GM18867 (cell line): ENCODE measurements at regions not wholly inside any gene's neighbourhood (a gene's known extent, or its start where the extent isn't known, plus 50 kb on each side); places are given as distances from the start of the nearest gene placed in this dataset.

Source experiments
- ATAC-seq: cut with Tn5 transposase; IDR thresholded peaks from one replicate; pipeline ENCODE4 v1.9.1; 2021; ENCODE audit warnings: mild to moderate bottlenecking, moderate library complexity; ENCODE audit not compliant: unreplicated experiment

DNA sequence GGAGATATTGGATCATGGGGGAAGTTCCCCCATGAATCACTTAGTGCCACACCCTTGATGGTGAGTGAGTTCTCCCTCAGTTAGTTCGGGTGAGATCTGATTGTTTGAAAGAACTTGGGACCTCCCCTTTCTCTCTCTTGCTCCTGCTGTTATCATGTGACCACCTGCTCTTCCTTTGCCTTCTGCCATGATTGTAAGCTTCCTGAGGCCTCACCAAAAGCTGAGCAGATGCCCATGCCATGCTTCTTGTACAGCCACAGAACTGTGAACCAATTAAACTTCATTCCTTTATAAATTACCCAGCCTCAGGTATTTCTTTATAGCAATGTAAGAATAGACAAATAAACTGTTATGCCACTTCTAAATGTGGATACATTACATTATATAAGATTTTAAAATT is 686.7 kb upstream of the MARCKS start:
- ATAC-seq: no peak

DNA sequence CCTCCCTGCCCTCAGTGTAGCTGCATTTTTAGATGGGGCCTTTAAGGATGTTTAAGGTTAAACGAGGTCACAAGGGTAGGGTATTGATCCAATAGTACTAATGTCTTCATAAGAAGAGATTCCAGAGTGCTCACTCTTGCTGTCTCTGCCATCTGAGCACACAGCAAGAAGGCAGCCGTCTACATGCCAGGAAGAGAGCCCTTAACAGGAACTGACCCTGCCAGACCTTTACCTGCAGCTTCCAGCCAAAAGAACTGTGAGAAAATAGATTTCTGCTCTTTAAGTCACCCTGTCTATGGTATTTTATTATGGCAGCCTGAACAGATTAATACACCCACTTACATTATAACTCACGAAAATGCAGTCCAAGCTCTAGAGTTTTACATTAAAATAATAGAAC is 685.3 kb upstream of the MARCKS start:
- ATAC-seq: no peak

DNA sequence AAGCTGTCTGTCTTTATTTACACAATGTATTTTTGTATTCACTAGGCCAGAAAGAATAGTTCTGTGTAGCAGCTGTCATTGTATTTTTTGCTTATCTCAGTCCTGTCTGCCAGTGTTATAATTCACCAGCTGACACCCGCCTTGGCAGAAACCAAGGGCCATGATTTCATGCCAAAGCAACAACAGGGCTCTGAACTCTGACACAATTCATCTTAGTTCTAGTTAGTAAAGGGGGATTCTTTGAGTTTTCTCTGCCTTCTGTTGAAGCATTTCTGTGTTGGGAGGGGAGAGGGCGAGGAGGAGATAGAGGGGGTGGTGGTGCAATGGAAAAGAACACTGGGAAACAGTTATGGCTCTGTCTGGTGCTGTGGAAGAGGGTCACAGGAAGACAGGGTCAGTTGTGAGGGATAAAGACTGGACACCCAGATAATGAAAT is 684.6 kb upstream of the MARCKS start:
- no peak for ATAC-seq

DNA sequence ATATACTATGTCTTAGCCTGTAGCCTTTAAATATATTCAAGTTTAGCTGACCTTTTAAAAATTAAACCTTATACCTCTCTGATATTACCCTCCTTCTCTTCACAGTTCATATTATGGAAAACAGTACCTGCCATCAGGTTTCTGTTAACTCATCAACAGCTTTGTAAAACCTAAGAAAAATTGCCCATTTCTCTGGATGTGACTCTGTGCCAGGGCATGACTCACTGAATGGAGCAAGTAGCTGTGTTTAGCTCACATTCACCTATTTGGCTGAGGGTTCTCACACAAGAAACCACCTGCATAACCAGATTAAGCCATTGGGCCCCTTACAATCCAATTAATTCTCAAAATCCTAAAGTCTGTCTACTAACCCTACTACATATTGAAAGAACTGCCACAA is 678.8 kb upstream of the MARCKS start:
- no peak for ATAC-seq

DNA sequence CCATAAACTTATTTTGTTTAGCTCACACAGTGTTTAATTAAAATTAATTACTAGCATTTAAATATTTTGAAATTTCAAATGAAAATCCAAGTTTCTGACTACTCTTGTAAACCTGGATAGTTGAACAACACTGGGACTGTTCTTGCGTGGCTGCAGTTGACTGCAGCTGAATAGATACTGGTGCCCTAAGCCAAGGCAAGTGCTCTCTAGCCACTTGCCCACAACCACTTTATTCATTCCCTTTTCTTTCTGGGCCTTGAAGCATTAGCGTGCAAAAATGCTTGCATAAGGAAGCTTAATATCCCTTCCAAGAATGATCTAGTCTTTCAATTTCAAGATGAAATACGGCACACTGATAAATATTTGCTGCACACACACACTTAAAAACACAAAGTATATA is 676.0 kb upstream of the MARCKS start:
- ATAC-seq: no peak

DNA sequence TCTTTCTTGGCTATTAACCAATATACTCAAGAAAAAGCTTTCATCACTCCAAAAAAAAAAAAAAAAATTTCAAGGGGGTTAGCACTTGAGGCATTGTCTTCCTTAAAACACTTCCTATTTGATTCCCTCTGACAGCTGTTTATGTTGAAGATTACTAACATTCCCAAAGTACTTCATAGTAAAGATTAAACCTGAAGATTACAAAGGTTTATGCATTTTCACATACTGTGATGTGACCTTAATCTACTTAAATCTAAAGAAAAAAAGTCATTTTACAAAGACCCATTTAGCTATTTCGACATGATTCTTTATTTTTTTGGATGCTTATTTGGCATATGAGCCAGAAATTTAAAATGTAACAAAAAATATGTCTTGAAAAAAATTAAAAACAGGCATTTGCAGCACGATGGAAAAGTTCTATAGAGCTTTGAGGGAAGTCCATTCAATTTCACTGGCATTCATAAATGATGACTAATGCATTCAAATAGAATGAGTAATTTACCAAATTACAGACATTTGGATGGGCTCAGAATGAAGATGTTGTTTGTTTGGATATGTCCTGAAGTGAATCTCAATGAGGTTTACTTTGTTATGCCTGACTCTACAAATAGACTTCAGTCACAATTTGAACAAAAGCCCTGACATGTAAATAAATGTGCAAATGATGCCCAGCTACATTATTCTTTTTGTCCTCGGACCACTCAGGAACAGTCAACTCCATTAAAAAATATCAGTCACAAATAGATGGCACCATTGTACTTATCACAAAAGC is 674.6 kb upstream of the MARCKS start:
- no peak for ATAC-seq

DNA sequence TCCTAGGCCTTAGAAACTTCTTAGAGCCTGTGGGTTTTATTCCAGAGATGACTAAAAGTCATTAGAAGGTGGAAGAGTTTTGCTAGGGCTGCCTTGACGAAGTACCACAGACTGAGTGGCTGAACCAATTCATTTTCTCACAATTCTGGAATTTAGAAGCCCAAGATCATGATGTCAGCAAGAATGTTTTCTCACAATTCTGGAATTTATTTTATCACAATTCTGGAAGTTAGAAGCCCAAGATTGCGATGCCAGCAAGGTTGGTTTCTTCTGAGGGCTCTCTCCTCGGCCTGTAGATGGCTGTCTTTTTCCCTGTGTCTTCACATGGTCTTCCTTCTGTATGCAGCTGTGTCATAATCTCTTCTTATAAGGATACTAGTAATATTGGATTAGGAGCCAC is 672.9 kb upstream of the MARCKS start:
- no peak for ATAC-seq

DNA sequence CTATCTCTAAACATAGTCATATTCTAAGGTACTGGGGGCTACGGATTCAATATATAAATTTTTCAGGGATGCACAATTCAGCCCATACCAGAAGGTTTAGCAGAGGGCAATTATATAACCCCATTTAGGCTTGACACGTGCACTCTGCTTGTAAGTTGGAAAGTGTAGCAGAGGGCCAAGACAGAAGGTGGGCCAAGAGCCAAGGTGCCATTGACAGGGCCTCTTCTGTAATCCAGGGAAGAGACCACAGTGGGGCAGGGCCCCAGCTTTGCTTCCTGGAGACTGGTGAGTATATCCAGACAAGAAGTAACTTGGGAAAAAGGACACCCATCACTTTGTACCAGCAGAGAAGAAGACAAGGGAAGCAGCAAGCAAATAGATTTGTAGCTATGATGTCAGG is 672.4 kb upstream of the MARCKS start:
- no peak for ATAC-seq

DNA sequence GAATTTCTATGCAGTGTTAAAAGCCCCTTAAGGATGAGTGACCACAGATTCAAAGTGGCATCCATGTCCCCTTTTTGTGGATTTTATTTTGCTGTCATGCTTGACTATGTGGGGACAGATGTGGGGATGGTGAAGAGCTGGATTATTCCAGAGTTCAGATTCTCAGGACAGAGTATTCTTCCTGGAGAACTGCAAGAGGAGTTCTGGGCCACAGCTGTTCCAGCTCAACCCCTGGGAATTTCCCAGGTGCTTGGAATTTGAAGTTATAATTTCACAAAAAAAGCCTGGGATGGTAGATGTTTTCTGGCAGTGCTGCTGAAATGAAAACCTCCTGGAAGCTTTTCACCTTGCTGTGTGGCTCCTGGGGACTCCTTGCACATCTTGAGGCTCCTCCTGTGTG is 671.8 kb upstream of the MARCKS start:
- no peak for ATAC-seq

DNA sequence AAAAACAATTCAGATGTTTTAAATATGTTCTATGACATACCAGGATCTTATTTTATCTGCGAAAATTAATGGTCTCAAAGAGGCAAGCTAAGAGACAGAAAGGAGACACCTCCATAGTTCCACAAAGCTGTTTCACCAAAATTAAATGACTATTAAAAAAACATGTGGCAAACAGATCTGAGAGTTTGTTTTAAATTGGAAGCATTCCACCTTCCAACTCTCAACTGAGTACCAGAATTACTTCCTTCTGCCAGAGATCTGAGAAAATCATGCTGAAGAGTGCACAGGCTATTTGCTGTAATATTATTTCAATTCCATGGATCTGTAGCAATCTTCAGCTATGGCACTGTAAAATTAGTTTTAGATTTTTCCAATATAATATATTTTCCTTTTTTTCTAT is 669.5 kb upstream of the MARCKS start:
- no peak for ATAC-seq

DNA sequence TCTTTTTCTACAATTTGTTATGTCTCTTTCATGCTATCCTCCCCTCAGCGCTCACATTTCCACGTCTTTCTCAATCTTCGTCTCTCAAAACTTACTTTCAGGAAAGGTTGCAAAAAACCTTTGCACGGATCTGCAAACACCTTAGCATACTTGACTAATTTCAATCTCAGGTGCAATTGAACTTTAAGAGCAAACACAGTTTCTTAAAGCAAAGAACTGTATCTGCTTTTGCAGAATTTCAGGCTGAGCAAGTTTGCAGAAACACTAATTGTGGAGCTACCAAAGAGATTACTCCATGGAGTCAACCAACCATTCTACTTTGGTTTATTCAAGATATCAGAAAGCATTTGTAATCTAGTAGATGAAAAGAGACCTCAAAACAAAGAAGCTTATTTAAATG is 668.2 kb upstream of the MARCKS start:
- ATAC-seq: no peak

DNA sequence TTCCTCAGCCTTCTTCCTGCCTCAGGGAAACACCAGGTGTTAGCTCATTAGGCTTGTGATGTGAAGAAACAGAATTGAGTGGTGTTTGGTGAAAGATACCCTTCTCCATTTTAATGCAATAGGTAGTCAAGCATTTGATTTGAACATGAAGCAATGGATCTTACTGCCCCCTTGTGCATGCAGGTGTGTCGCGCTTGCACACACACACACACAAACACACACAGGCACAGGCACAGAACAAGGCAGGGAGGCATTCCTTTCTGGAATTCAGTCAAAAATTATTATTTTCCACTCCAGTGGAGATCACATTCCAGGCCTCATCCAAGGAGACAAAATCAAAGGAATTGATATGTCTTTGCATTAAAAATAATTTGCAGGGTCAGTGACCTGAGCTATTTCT is 667.0 kb upstream of the MARCKS start:
- no peak for ATAC-seq

DNA sequence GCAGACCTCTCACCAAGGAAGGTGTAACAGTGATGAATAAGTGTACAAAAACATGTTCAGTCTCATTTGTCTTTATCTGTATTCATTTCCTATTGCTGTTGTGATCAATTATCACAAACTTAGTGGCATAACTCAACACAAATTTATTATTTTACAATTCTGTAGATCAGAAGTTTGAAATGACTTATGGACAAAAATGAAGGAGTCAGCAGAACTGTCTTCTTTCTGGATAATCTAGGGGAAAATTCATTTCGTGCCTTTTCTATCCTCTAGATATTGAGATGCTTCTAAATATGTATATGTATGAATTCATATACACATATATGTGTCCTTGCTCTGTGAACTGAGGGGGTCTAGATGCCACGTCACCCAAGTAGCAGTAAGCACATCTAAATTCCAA is 663.1 kb upstream of the MARCKS start:
- no peak for ATAC-seq

DNA sequence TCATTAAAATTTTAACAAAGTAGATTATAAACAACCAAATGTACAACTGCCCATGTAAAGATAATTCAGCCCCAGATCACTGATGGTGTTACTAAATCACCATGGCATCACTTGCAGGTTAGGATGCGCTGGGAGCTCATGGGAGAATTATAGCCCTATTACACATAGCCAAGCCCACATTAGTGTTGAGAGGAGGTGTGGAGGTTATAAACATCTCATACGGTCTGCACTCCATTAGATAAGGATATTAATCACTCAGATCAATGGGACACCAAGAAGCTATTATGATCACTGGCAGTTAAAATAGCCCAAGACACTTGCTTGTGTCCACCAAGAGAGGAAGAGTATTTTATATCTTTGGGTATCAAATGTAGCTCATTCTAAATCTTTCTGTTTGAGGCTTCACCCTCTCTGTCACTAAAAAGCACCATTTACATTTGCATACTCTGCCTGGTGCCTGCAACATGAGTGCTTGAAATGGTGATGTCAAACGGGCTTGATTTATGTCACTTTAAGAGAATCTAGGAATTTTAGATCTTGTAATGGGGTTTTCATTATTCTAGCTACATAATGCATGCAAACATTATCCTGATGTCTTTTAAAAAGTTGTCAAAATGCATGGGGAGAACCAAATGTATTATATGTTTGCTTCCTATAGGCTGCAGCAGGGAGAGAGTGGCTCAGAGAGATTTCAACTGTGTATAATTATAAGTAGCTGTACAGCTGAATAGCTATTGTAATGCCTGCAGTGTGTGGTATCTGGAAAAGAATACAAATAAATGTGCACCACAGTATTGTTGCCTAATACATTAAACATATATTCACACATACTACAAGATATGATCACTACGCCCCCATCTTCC is 654.1 kb upstream of the MARCKS start:
- no peak for ATAC-seq

DNA sequence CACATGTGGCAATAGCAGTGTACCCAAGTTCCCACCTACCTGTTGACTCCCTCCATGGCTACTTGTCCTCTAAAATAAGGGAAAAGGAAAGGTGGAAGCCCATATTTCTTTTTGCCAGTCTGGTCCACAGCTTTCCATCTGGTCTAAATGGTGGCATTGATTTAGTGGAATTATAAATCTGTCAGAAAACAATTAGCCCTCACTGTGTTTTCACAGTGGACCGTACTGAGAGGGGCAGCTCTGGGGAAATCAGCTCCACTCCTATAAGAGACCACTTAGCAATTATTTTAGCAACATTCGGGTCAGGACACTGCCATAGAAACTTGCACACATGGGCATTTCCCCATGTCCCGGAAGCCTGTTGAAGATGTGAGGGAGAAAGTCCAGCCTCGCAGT is 653.4 kb upstream of the MARCKS start:
- ATAC-seq: no peak

DNA sequence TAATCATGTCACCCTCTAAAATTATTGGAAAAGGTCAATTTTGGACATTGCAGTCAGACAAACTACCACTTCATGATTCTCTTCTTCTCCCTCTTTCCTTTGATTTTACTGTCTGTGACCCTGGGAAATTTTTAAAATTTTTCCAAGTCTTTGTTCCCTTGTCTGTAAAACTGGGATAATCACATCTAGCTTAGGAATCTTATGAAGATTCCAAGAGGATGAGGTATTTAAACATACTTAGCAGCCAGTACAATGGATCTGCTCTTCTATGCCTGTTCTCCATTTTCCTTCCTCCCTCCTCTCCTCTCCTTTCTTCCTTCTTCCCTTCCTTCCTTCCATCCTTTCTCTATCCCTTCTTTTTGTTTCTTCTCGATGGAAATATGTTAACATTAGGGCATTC is 651.6 kb upstream of the MARCKS start:
- ATAC-seq: no peak

DNA sequence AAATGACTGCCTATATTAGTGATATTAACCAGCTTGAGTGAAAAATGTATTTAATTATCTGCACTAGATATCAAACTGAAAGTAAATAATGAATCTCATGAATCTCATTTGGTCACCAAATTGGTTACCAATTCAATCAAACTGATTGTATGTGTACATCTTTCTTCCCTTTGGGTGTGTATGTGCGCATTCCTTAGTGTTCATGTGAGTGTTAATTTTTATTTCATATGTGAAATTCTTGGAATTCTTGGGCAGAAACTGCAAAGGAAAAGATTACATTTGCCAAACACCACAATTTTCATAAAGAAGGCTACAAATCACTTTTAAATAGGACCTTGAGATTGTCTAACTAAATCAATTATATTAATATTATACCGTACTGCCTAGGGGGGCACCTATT is 648.4 kb upstream of the MARCKS start:
- no peak for ATAC-seq

DNA sequence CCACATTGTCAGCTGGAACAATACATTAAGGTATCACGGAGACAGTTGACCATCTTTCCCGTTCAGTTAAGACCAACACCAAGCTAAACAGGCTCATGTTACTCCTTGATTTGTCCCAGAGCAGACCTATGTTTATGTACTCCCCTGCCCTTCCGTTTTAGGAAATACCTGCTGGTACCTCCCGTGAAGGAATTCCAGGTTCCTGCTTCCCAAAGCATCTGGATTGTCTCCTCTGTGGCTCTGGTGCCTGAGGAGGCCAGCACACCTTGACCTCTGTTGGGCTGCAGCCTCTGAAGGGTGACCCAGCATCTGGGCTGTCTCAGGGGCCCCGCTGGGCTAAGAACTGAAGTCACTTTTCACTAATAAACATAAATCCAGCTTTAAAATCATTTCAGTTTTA is 647.8 kb upstream of the MARCKS start:
- ATAC-seq: no peak

DNA sequence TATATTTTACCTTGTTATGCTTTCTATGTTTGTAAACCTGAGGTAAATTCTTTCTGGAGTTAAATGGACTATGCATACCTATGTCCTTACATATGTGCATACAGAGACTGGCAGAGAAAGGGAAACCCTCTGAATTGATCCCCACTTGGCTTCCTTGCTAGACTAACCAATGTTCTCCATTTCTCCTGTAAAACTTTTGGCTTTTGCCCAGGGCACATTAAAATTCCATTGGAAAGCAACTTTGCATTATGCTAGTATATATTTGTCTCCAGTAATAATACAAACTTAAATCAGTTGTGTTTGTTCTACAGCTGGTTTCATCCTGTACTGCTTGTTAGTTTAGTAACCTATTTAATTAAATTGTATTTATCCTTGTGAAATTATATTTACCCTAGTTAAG is 646.0 kb upstream of the MARCKS start:
- no peak for ATAC-seq

DNA sequence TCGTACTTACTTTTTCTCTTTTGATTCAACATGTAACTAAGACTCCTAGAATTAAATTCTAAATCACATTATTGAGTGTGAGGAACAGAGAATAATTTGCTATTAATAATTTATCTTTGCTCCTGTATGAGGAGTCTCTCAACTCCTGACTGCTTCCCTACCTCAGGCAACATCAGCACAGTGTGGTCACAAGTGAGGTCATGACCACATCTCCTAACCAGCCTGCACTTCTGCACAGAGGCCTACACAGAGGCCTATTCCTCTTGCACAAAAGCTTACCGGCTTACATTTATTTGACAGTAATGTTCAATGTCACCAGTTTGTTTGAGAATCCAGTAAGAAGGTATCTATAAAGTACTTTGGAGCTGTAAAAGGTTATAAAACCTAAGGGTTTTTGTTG is 637.4 kb upstream of the MARCKS start:
- ATAC-seq: no peak

DNA sequence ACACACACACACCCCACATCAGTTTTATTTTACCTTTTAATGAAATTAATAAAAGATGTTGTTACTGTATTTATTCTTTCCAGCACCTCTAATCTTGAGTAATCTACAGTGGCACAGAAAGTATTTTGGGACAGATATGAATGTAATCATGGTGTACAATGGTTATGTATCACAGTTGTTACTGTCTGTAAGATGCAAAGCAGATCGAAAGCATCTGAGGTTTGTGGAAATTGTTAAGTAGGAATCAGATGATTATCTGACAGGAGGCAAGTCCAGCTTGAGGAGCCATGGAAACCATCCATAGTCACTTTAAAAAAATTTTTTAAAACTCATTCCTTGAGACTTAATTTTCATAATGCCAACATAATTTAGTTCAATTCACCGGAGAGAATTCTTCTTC is 636.3 kb upstream of the MARCKS start:
- no peak for ATAC-seq

DNA sequence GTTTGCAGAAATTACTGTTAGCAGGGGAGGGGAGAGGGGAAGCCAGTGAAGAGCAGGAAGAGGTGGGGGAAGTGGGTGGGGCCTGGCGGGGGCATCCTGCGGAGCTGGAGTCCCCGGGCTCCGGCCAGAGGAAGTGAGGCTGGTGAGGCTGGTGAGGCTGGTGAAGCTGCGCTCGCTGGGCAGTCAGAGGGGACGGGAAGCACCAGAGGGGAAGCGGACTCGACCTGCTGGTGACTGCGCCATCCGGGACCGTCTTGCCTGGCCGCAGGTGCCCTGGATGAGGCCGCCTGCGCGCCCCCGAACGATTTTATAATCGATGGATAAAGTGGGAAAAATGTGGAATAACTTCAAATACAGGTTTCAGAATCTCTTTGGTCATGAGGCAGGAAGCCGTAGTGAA is 635.3 kb upstream of the MARCKS start:
- no peak for ATAC-seq
